Prostate gland (tissue), 2 donors: ENCODE measurements at regions not wholly inside any gene's neighbourhood (a gene's known extent, or its start where the extent isn't known, plus 50 kb on each side); places are given as distances from the start of the nearest gene placed in this dataset.

ENCODE experiments used
- DNase-seq: peaks from one replicate; pipeline ENCODE4 v3.0.0-alpha.2; 2019; ENCODE audit warnings: low spot score
- H3K27ac ChIP-seq, 2 donors: fragments of 200-600 bp; sonication (generic); 2 replicates each; pipeline ENCODE4 v1.5.1; 2017 to 2019
- H3K27me3 ChIP-seq: fragments of 200-600 bp; sonication (generic); replicated peaks from 2 replicates; pipeline ENCODE4 v1.5.1; 2019; ENCODE audit not compliant: insufficient read depth
- H3K36me3 ChIP-seq, 2 donors: fragments of 200-600 bp; sonication (generic); 1 replicate in 1 of 2; 2 replicates in 1 of 2; pipeline versions ENCODE4 v1.5.1 to v1.8.1; 2017 to 2019
- H3K4me1 ChIP-seq: fragments of 200-600 bp; sonication (generic); replicated peaks from 2 replicates; pipeline ENCODE4 v1.5.1; 2019
- H3K4me3 ChIP-seq, 2 donors: fragments of 200-600 bp; sonication (generic); 2 replicates each; pipeline ENCODE4 v1.5.1; 2017 to 2019
- H3K9me3 ChIP-seq: fragments of 200-600 bp; sonication (generic); 2 replicates; pipeline ENCODE4 v1.5.1; 2017
- CTCF ChIP-seq, 4 experiments: fragments of 200-600 bp in 2 of 4; fragments of 450-650 bp in 2 of 4; sonication (generic) in 2 of 4; IDR thresholded peaks; 1 replicate in 3 of 4; 2 replicates in 1 of 4; pipeline ENCODE4 v1.5.1; 2016 to 2019; ENCODE audit warnings: antibody characterized with exemption in 4 of 4, mild to moderate bottlenecking in 2 of 4, moderate library complexity in 2 of 4
- POLR2A ChIP-seq: fragments of 450-650 bp; IDR thresholded peaks from one replicate; pipeline ENCODE4 v1.6.1; 2016; ENCODE audit warnings: antibody characterized with exemption, mild to moderate bottlenecking
- POLR2AphosphoS5 ChIP-seq: sonication (generic); formaldehyde crosslinking; IDR thresholded peaks from one replicate; pipeline ENCODE4 v1.6.1; 2017; ENCODE audit warnings: antibody characterized with exemption
- WGBS: methylation state at CpG from one replicate; pipeline ENCODE4 v1.1.5; 2018; 5-methylcytosine and 5-hydroxymethylcytosine counted together
- intact Hi-C: fragments of 100-400 bp; cut with DNase I; formaldehyde crosslinking; loops from one replicate; pipeline ENCODE4 v1.14.2; 2022

GRCh38 chr6:146916435-146917025 lies 287.7 kb upstream of the STXBP5 start:
- H3K4me1 ChIP-seq: no peaks in the 10 kb centered on the region
- H3K9me3 ChIP-seq: no peaks in the 10 kb centered on the region
- TF ChIP-seq POLR2A: no peak
- no peak for TF ChIP-seq CTCF (IDR thresholded peaks at IDR 0.05)
- TF ChIP-seq POLR2AphosphoS5: no peak
- no peak overlapping the region for H3K27ac ChIP-seq
- no peaks in the 10 kb centered on the region for H3K27me3 ChIP-seq
- no peak for DNase-seq
- intact Hi-C loops: loop anchor here (10.0 kb wide), 1 partner anchor 288 kb away; the partner anchor contains the start of gene STXBP5
- no peak overlapping the region for H3K4me3 ChIP-seq
- H3K36me3 ChIP-seq: no peaks in the 10 kb centered on the region
- WGBS: 89% methylated on average over 3 of the region's 3 CpGs

- intact Hi-C loops: loop anchor here (10.0 kb wide), 1 partner anchor 288 kb away; the partner anchor contains the start of gene STXBP5
- Histone ChIP-seq H3K9me3 (no peaks in the 10 kb centered on the region), H3K27ac (no peak overlapping the region), H3K27me3 (no peaks in the 10 kb centered on the region), H3K36me3 (no peaks in the 10 kb centered on the region), H3K4me1 (no peaks in the 10 kb centered on the region), H3K4me3 (no peak overlapping the region)
- DNase-seq: no peak
- 70% methylated on average over 5 of the region's 5 CpGs for WGBS
- TF ChIP-seq POLR2AphosphoS5: no peak
- no peak for TF ChIP-seq CTCF (IDR thresholded peaks at IDR 0.05)
- TF ChIP-seq POLR2A: no peak
Measured at GRCh38 chr6:146917182-146917581, 287.0 kb upstream of the STXBP5 start.

DNA sequence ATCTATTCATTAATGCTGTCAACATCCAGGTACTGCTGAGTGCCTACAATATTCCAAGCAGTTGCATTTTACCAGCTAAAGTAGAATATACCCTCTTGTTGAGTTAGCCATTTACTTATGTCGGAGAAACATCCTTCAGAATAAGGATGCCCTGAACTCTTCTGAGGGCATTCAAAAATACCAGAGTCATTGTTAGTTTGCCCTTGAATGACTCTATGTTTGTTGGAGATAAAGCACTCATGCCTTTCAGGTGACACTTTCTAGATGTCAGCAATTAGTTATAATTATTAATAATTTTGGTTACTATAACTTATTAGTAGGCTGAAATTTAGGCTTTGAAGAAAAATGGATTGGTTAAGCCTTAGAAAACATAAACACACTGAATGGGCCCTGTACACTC lies 286.2 kb upstream of the STXBP5 start:
- intact Hi-C loops: loop anchor here (10.0 kb wide), 1 partner anchor 287 kb away; the partner anchor contains the start of gene STXBP5
- Histone ChIP-seq H3K9me3 (no peaks in the 10 kb centered on the region), H3K27me3 (no peaks in the 10 kb centered on the region), H3K36me3 (no peaks in the 10 kb centered on the region), H3K27ac (no peak overlapping the region), H3K4me3 (no peak overlapping the region), H3K4me1 (no peaks in the 10 kb centered on the region)
- DNase-seq: no peak
- 95% methylated on average over 1 of the region's 1 CpG for WGBS
- TF ChIP-seq CTCF (IDR thresholded peaks at IDR 0.05) (no peak), POLR2AphosphoS5 (no peak), POLR2A (no peak)

- 94% methylated on average over 2 of the region's 2 CpGs for WGBS
- Histone ChIP-seq H3K9me3 (no peaks in the 10 kb centered on the region), H3K27ac (no peak overlapping the region), H3K36me3 (no peaks in the 10 kb centered on the region), H3K4me3 (no peak overlapping the region), H3K27me3 (no peaks in the 10 kb centered on the region), H3K4me1 (no peaks in the 10 kb centered on the region)
- TF ChIP-seq CTCF (IDR thresholded peaks at IDR 0.05): no peak
- TF ChIP-seq POLR2A: no peak
- no peak for TF ChIP-seq POLR2AphosphoS5
- no peak for DNase-seq
- intact Hi-C loops: loop anchor here (10.0 kb wide), 1 partner anchor 286 kb away; the partner anchor contains the start of gene STXBP5
Measured at GRCh38 chr6:146919017-146919416, 285.2 kb upstream of the STXBP5 start.

DNA sequence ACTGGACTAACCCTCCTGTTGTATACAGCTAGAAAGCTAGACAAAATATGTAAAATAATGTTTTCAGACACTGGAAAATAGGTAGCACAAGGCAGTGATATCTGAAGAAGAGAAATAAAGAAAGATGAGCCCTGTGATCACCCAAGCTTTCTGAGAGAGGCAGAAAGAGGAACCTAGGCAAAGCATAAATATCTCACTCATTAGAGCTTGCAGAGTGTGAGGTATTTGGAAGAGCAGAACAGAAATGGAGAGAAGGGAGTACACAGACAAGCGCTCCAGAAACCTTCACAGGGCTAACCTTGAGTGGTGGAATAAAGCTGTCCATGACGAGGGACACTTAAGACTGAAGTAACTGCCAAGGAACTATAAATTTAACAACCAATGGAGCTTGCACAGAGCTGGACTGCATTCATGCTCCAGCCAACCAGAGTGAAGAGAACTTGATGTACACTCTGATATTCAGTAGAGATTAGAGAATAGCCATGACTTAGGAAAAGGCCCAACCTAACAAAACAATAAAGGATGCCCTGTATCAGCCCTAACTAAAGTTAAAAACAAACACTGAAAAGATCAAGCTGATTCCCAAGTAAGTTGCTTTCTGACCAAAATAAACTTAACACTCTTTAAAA lies 280.9 kb upstream of the STXBP5 start:
- intact Hi-C loops: no loop called here
- no peaks in the 10 kb centered on the region for H3K27me3 ChIP-seq
- no peak overlapping the region for H3K27ac ChIP-seq
- no peaks in the 10 kb centered on the region for H3K36me3 ChIP-seq
- H3K4me3 ChIP-seq: no peak overlapping the region
- H3K4me1 ChIP-seq: no peaks in the 10 kb centered on the region
- no peaks in the 10 kb centered on the region for H3K9me3 ChIP-seq
- WGBS: 30% methylated on average over 2 of the region's 2 CpGs
- TF ChIP-seq POLR2A (no peak), POLR2AphosphoS5 (peak; percentile 29), CTCF (IDR thresholded peaks at IDR 0.05) (no peak)
- DNase-seq: peak; percentile 25
